ENCODE measurements at regions not wholly inside any gene's neighbourhood (a gene's known extent, or its start where the extent isn't known, plus 50 kb on each side); places are given as distances from the start of the nearest gene placed in this dataset.
"Not testable (repeated sequence)": the region's sequence is repeated elsewhere in the genome, so short reads cannot be mapped to it uniquely, and the experiment has no call there.

DNA sequence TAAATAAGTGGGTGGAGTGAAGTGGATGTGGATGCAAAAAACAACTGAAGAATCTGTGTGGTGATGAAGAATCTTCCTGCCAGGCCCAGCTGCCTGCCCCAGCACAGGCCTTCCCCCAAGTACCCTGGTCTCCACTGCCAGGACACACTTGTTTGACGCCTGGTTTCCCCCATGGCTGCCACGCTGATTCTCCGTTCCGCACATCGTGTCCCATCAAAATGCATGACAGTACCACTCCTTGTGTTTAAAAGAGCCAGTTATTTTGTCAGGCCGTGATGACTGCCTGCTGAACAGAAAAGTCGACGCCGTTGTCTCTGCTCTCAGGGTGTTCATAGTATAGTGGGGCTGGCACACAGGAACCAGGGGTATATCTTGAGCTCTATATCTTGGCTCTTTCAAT lies 50.3 kb upstream of the KYNU start:
- no peak for DNase-seq (ENCODE audit: extremely low read depth, low read depth, low spot score)

DNA sequence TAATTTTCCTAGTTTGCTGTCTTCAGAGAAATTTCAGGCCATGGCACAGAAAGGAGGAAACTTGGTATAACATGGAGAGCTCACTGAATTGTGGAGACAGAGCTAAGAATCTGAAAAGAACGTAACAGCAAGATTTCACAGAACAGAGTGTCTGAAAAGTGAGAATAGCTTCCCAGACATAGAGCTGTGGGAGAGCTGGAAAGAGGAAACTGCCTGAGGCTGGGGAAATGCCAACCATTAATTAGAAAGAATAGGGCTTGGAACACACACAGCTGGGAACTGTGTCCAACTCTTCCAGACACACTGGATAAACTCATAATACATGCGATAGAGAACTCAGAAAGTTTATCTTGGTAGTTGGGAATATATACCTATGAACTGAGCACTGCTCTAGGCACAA lies 51.6 kb upstream of the KYNU start:
- DNase-seq (ENCODE audit: extremely low read depth, low read depth, low spot score): no peak

DNA sequence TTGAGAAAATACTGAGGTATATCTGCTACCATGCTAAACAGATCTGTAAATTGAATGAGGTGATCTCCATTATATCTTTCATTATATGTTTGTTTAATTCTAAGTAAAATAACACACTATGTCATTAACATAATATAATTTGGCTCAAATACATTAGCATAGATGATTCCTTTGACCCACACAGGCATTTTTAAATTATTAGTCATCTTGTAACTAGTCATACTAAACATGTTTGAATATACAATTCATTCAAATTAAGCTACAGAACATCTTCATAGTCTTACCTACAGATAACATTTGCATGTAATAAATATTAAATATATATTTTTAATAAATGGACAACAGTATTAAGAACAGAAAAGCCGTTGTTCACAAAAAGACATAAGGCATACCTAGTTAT lies 52.7 kb upstream of the KYNU start:
- DNase-seq (ENCODE audit: extremely low read depth, low read depth, low spot score): no peak

DNA sequence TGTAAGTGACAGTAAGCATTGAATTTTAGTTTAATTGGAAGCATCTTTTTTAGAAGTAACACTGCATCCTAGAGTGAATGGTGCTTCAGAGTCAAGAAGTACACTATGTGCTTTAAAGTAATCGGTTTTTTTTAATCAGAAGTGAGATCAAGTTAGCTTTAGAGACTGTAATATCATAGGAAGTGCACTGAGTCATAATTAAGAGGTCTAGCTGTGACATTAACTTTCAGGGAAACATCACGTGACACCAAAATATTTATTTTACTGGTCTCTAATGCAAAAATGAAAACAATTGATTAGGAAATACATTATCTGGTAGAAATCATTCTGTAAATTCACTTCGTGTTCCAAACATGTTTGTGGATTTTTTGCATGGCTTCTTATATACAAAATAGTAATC lies 55.3 kb upstream of the KYNU start:
- no peak for DNase-seq (ENCODE audit: extremely low read depth, low read depth, low spot score)

DNA sequence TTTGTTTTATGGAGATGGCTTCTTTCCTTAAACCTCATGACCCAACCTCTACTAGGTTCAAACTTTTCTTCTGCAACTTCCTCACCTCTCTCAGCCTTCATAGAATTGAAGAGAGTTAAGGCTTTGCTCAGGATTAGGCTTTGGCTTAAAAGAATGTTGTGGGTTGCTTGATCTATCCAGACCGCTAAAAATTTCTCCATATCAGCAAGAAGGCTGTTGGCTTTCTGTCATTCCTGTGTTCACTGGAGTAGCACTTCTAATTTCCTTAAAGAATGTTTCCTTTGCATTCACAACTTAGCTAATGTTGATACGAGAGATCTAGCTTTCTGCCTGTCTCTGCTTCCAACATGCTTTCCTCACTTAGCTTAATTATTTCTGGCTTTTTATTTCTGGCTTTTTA lies 58.1 kb upstream of the KYNU start:
- DNase-seq (ENCODE audit: extremely low read depth, low read depth, low spot score): no peak

DNA sequence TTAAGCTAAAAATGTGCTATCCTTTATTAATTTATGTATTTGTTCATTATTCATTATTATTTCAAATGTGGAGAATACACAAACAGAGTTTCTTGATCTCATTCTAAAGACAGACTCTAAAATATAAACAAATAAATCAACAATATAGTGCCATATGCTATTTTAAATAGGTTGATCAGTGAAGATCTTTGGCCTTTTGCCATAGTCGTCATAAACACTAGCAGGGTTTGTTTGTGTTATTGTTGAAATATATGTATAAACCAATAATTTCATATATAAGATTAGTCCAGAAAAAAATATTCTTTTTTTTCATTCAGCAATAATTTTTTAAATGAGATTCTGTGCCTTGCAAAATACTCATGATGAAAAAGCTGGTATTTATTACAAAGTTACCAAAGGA lies 62.1 kb upstream of the KYNU start:
- DNase-seq (ENCODE audit: extremely low read depth, low read depth, low spot score): no peak

DNA sequence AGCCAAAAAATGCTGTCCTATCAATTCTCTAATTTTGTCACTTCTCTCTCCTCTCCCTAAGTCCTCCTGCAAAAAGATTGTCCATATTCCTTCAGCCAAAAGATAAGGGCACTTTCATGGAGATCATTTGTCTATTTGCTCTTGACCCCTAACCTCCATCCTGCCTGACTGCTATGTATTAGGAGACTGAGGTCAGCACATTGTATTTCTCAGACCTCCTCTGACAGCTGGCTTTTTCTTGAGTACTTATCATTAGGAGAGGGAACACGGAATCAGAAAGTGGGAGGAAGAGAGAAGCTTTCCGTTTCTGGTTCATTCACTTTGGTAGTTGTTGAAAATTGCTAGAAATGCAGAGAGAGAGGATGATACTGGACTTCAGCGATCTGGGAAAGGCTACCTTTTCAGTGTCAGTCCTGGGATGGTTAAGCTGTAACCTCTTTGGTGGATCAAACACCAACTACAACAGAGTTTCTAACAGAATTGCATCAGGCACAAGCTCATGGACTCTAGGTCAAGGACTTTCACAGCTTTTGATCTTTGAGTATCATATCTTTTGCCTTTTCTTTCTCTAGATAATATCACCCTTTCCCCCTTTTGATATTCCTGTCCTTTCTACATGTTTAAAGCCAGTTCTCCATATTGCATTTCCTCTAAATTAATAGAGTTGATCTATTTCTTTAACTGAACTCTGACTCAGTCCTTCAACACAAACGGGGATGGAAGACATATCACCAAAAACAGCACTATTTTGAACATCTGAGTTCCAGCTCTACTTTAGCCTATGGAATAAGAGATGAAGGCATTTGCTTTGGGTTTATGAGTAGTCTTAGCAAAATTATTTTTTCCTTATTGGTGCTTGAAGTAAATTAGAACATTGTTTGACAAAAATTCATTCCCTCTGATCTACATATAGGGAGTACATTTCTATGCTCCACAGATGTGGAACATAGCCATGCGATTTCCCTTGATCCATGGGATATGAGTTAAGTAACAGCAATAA lies 63.3 kb upstream of the KYNU start:
- DNase-seq (ENCODE audit: extremely low read depth, low read depth, low spot score): no peak

DNA sequence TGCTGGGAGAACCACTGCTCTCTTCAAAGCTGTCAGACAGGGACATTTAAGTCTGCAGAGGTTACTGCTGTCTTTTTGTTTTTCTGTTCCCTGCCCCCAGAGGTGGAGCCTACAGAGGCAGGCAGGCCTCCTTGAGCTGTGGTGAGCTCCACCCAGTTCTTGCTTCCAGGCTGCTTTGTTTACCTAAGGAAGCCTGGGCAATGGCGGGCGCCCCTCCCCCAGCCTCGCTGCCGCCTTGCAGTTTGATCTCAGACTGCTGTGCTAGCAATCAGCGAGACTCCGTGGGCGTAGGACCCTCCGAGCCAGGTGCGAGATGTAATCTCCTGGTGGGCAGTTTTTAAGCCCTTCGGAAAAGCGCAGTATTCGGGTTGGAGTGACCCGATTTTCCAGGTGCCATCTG lies 65.8 kb upstream of the KYNU start:
- DNase-seq (ENCODE audit: extremely low read depth, low read depth, low spot score): not testable (repeated sequence)

DNA sequence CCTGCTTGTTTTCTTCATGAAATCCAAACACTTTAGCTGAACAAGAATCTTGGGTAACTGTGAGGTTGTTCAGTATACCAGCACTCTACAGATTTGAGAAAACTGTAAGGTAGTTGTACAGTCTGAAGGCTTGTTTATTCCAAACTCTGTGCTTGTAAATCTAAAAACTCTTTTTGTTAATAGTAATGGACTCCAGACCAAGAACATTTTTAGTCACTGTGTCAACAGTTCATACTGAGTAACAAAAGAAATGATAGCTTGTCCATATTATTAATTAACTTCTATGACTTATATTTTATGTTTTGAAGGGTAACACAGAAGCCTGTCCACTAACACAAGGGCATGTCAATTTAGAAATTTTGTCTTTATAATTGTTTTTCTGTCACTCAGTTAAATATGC lies 72.2 kb upstream of the KYNU start:
- no peak for DNase-seq (ENCODE audit: extremely low read depth, low read depth, low spot score)

DNA sequence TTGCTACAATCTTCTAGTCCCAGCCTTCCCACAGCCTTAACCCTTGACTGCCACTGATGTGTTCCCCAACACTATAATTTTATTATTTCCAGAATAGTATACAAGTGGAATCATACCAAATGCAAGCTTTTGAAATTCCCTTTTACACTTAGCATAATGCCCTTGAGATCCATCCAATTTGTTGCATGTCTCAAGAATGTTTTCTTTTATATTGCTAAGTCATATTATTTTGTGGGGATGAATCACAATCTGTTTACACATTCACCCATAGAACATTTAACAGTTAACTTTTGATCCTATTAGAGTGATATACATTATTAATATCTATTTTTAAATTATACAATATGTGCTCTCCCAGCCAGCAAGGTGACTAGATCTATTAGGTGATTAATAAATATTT lies 74.3 kb upstream of the KYNU start:
- DNase-seq (ENCODE audit: extremely low read depth, low read depth, low spot score): no peak

DNA sequence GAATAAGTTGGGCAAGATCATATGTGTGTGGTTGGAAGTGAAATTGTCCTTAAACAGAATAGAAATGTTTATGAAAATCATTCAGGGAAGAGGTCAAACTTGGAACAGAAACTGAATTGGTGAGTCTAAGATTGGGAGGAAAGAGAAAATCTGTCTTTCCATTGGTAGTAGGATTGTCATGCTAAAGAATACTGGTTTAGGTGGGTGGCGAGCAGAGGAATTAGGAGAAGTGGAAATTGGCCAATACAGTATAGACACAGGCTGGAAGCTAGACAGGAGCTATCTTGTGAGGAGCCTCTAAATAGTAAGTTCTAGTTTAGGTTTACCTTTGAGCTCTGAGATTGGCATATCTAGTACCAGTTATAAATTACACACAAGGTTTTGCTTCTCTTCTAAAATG lies 80.9 kb upstream of the KYNU start:
- no peak for DNase-seq (ENCODE audit: extremely low read depth, low read depth, low spot score)

DNA sequence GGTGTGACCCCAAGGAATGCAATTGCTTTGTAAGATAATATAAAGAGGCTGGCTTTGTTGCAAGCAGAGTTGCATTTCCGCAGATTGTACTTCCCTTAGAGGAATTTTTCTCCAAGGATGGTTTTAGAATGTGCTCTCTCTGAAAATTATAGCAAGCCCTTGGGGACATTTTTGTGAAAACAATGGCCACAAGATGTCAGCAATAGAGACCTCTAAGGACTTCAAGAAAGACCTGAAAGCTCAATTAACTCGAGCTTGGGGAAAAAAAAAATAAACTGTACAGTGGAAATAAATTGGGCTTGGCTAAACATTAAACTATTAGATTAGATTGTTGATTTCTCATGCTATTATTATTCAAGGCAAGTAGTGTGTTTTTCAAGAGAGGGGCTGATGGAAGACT lies 81.3 kb upstream of the KYNU start:
- DNase-seq (ENCODE audit: extremely low read depth, low read depth, low spot score): no peak

DNA sequence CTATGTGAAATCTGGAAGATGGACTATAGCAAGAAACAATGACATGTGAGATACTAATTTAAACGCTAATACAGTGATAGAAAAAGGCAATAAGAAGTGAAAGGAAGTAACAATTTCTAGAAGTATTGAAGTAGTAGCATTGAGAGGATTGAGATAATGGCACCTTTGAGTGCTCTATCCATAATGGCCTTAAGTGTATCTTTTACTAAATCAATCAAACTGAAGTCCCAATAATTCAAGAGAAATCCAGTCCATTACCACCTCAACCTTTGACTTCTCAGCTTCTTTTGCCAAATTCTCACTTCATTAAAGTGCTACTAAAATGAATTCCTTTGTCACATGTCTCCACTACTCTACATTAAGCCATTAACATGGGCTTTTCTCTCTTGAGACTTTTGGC lies 82.6 kb upstream of the KYNU start:
- DNase-seq (ENCODE audit: extremely low read depth, low read depth, low spot score): no peak

DNA sequence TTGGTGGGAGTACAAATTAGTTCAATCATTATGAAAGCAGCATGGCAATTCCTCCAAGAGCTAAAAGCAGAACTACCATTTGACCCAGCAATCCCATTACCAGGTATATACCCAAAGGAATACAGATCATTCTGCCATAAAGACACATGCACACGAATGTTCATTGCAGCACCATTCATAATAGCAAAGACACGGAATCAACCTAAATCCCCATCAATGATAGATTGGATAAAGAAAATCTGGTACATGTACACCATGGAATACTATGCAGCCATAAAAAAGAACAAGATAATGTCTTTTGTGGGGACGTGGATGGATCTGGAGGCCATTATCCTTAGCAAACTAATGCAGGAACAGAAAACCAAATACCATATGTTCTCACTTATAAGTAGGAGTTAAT lies 85.1 kb upstream of the KYNU start:
- DNase-seq (ENCODE audit: extremely low read depth, low read depth, low spot score): not testable (repeated sequence)

DNA sequence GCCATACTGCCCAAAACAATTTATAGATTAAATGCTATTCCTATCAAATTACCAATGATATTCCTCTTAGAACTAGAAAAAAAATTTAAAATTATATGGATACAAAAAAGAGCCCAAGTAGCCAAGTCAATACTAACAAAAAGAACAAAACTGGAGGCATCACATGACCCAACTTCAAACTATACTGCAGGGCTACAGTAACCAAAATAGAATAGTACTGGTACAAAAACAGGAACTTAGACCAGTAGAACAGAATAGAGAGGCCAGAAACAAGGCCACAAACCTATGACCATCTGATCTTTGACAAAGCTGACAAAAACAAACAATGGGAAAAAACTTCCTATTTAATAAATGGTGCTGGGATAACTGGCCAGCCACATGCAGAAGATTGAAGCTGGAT lies 86.1 kb upstream of the KYNU start:
- no peak for DNase-seq (ENCODE audit: extremely low read depth, low read depth, low spot score)

DNA sequence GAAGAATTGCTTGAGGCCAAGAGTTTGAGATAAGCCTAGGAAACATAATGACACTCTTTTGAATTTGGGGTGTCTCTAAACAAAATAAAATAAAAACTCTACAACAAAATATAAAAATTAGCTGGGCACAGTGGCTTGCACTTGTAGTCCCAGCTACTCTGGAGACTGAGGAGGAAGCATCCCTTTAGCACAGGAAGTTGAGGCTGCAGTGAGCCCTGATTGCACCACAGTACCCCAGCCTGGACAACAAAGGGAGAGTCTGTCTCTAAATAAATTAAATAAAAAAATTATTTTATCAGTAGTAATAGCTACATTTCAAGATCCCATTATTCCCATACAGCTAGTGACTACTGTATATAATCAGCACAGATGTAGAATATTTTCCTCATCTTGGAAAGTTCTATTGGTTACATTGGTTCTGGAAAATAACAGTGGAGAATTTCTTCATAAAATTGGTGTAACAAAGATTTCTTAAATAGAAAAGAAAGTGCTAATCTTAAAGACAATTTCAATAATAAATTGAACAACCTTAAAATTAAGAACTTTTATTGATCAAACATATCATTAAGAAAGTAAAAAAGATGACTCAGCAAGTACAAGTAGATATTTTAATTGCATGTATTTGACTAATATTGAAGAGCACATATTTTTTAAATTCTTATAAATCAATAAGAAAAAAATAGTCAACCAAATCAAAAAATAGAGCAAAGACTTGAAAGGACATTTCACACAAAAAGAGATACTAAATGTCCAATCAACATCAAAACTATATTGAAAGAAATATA lies 90.4 kb upstream of the KYNU start:
- DNase-seq (ENCODE audit: extremely low read depth, low read depth, low spot score): no peak

DNA sequence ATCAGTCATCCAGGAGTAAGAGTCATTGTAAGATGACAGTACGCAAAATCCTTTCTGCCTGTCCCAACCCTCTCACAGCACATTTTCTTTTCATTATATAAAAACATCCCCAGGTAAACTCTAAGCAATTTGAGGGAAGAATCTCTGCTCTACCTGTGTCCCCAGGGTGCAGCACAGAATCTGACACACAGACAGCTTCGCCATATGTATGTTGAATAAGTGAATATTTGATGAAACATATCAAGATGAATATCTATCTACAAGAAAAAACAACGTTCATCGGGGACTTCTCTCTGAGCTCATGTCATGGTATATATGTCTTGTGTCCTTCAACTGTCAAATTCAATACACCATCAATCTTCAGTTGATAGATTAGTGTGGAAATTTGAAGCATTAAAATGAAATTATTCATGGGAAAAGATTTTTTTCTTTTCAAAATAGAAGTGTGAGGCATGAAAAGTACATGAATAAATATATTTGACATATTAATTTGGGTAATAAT lies 94.5 kb upstream of the KYNU start:
- DNase-seq (ENCODE audit: extremely low read depth, low read depth, low spot score): no peak

DNA sequence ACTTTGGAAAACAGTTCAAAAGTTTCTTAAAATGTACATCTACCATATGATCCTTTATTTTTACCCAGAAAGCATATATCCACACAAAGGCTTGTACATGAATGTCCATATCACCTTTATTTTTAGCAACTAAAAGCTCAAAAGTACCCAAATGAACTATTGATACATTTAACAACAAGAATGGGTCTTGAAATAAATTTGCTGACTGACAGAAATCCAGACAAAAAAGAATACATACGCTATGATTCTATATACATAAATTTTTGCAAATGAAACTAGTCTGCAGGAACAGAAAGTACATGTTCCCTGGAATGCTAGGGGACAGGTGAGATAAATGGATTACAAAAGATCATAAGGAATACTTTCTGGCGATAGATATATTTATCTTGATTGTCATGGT lies 96.3 kb upstream of the KYNU start:
- no peak for DNase-seq (ENCODE audit: extremely low read depth, low read depth, low spot score)

DNA sequence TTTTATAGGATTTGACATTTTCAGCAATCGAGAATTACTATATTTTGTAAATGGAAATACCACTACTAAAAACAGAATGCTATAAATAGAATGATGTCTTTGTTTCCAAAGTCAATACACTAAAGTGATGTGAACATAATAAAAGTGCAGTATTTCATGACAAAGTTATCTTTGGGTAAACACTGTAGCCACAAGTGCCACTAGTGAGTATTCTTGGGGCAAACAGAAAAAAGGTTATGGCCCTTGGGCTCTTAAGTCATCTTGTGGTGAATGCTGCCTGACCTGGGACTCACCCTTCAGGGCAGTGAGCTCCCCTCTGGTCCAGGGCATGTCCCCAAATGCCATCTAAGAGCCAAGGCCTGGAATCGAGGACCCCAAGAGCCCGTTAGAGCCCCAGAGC lies 99.2 kb upstream of the KYNU start:
- DNase-seq (ENCODE audit: extremely low read depth, low read depth, low spot score): no peak

DNA sequence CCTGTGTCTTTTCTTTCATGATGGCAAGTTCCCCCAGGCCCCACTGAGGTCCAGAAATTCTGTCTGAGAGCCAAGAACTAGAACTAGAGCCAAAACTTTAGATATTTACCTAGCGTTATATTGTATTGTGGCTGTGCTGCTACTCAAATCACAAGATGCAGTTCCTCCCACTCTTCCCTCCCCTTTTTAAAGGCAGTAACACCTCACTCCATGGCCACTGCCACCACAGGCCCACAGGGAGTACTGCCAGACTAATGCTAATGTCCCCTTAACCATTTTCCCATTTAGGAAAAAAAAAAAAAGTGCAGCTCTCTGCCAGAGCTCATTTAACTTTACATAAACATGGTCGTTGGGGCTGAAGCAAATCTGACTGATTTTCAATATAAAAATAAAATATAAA lies 99.7 kb upstream of the KYNU start:
- DNase-seq (ENCODE audit: extremely low read depth, low read depth, low spot score): no peak

DNA sequence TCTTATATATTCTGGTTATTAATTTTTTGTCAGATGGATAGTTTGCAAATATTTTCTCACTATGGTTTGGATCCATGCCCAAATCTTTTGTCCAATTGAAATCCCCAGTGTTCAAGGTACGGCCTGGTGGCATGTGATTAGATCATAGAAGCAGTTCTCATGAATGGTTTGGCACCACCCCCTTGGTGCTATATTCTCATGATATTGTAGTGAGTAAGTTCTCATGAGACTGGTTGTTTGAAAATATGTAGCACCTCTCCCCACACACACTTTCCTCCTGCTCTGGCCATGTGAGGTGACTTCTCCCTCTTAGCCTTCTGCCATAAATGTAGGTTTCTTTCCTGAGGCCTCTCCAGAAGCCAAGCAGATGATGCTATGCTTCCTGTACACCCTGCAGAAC lies 107.7 kb upstream of the KYNU start:
- DNase-seq (ENCODE audit: extremely low read depth, low read depth, low spot score): no peak

DNA sequence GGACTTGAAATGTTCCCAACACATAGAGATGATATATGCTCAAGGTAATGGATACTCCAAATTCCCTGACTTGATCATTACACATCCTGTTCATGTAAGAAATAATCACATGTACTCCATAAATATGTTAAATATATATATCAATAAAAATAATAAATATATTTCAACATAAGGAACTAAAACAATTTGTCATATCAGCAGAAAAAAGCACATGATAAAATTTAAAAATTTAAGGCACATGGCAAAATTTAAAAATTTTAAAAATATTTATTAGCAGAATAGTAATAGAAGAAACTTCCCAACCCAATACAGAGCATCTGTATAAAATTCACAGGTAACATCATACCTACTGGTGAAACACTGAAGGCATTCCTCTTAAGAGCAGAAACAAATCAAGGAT lies 109.6 kb upstream of the KYNU start:
- DNase-seq (ENCODE audit: extremely low read depth, low read depth, low spot score): no peak

Measured in glomerular endothelial cell (primary cell).